ENCODE measurements at regions not wholly inside any gene's neighbourhood (a gene's known extent, or its start where the extent isn't known, plus 50 kb on each side); places are given as distances from the start of the nearest gene placed in this dataset.

GRCh38 chr4:20580907-20581306 is 119.4 kb upstream of the PACRGL start:
- no peak for TF ChIP-seq CTCF (IDR thresholded peaks at IDR 0.05)
- no peak for TF ChIP-seq EZH2 (IDR thresholded peaks at IDR 0.05)
- TF ChIP-seq EZH2phosphoT487 (IDR thresholded peaks at IDR 0.05): no peak
